ENCODE measurements at regions not wholly inside any gene's neighbourhood (a gene's known extent, or its start where the extent isn't known, plus 50 kb on each side); places are given as distances from the start of the nearest gene placed in this dataset.

GRCh38 chr9:18379073-18379811 is 94.7 kb upstream of the ADAMTSL1 start:
- H3K27ac Mint-ChIP-seq: no peak overlapping the region
- DNase-seq: no peak
- CTCF ChIA-PET: no interaction called here
- no peak for ATAC-seq
- no peaks in the 10 kb centered on the region for H3K27me3 Mint-ChIP-seq
- H3K4me3 Mint-ChIP-seq: no peak overlapping the region
- no peaks in the 10 kb centered on the region for H3K36me3 Mint-ChIP-seq
- no peaks in the 10 kb centered on the region for H3K4me1 Mint-ChIP-seq
- peaks cover 3% of the 10 kb centered on the region for H3K9me3 Mint-ChIP-seq (ENCODE audit: low read depth)

GRCh38 chr9:18382243-18382642 is 91.7 kb upstream of the ADAMTSL1 start:
- H3K36me3 Mint-ChIP-seq: no peaks in the 10 kb centered on the region
- CTCF ChIA-PET: no interaction called here
- no peak for DNase-seq

GRCh38 chr9:18384066-18384465 is 89.9 kb upstream of the ADAMTSL1 start:
- ATAC-seq (no peak), DNase-seq (no peak)
- Mint-ChIP-seq H3K27ac (no peak overlapping the region), H3K4me3 (no peak overlapping the region), H3K27me3 (no peaks in the 10 kb centered on the region), H3K4me1 (no peaks in the 10 kb centered on the region), H3K9me3 (ENCODE audit: low read depth) (no peaks in the 10 kb centered on the region), H3K36me3 (no peaks in the 10 kb centered on the region)
- CTCF ChIA-PET: no interaction called here

More at GRCh38 chr9:18382243-18382642, 91.7 kb upstream of the ADAMTSL1 start:
- Mint-ChIP-seq H3K27ac (no peak overlapping the region), H3K9me3 (ENCODE audit: low read depth) (no peaks in the 10 kb centered on the region), H3K27me3 (no peaks in the 10 kb centered on the region), H3K4me1 (no peaks in the 10 kb centered on the region), H3K4me3 (no peak overlapping the region)
- no peak for ATAC-seq

DNA sequence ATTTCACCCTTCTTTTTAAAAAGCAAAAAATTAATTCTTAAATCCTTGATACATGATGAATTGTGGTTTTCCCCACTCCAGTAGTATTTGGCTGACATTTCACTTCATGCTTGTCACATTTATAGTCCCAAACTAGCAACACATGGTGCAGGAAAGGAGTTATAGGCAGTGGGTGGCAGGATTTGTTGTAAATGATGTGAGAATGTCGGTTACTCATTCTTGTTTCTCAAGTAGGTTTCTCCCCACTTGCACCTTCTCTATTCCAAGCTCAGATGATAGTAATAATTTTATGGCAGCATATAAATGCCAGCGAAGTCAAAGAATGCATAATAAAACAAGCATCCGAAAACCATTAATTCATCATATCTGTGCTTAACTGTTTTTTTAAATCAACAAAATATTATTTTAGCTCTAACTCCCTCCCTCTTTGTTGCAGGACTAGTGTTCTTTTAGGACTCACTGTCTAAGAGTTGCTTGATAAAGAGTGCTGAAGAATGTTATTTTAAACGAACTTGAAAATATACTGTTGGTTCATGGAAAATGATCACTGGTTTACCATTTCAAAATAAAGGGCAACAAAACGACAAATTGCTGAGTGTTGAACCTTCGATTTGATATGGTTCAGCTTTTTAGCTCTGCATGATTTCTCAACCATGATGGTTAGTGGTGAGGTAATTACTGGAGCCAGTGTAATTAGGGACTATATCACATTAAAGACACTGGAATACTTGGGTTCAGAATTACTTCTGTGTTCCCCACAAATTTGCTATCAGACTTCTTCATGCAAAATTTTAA is 88.1 kb upstream of the ADAMTSL1 start:
- DNase-seq (no peak), ATAC-seq (no peak)
- H3K27ac Mint-ChIP-seq: no peak overlapping the region
- no peak overlapping the region for H3K4me3 Mint-ChIP-seq
- H3K27me3 Mint-ChIP-seq: no peaks in the 10 kb centered on the region
- CTCF ChIA-PET: no interaction called here
- no peaks in the 10 kb centered on the region for H3K4me1 Mint-ChIP-seq
- H3K9me3 Mint-ChIP-seq (ENCODE audit: low read depth): no peaks in the 10 kb centered on the region
- no peaks in the 10 kb centered on the region for H3K36me3 Mint-ChIP-seq

- Mint-ChIP-seq H3K9me3 (ENCODE audit: low read depth) (no peaks in the 10 kb centered on the region), H3K36me3 (no peaks in the 10 kb centered on the region), H3K4me3 (no peak overlapping the region), H3K27ac (no peak overlapping the region), H3K27me3 (no peaks in the 10 kb centered on the region), H3K4me1 (no peaks in the 10 kb centered on the region)
- CTCF ChIA-PET: no interaction called here
- ATAC-seq (no peak), DNase-seq (no peak)
Observed at GRCh38 chr9:18390393-18390792, 83.6 kb upstream of the ADAMTSL1 start.

GRCh38 chr9:18393340-18394130 is 80.4 kb upstream of the ADAMTSL1 start:
- CTCF ChIA-PET: no interaction called here
- DNase-seq (no peak), ATAC-seq (no peak)
- Mint-ChIP-seq H3K4me1 (no peaks in the 10 kb centered on the region), H3K27me3 (no peaks in the 10 kb centered on the region), H3K27ac (no peak overlapping the region), H3K36me3 (no peaks in the 10 kb centered on the region), H3K9me3 (ENCODE audit: low read depth) (no peaks in the 10 kb centered on the region), H3K4me3 (no peak overlapping the region)

DNA sequence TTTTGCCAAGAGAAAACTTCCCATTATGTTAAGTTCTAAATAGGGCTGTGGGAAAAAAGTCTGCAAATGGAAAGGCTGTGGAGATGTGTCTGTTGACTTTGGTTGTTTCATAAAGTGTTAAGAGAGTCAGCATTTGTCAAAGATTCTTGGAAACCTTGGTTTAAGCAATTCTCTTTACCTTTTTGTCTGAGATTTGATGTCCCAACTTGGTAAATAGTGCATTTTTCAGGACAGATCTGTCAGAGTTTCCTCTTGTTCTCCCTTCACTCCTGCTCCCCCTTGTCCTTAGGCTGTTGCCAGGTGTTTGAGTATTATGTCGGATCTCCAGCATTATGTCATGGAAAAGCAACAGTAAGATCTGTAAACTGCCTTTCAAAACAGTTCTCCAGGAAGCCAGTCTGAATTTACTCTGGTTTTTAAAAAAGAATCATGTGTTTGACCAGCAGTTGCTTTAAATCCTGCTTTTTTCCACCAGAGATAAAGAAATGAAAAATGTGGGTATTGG is 79.1 kb upstream of the ADAMTSL1 start:
- H3K4me3 Mint-ChIP-seq: no peak overlapping the region
- no peaks in the 10 kb centered on the region for H3K36me3 Mint-ChIP-seq
- H3K4me1 Mint-ChIP-seq: no peaks in the 10 kb centered on the region
- H3K27me3 Mint-ChIP-seq: no peaks in the 10 kb centered on the region
- no peaks in the 10 kb centered on the region for H3K9me3 Mint-ChIP-seq (ENCODE audit: low read depth)
- DNase-seq (no peak), ATAC-seq (no peak)
- H3K27ac Mint-ChIP-seq: no peak overlapping the region
- CTCF ChIA-PET: no interaction called here

- ATAC-seq (no peak), DNase-seq (no peak)
- Mint-ChIP-seq H3K27ac (no peak overlapping the region), H3K4me1 (no peaks in the 10 kb centered on the region), H3K9me3 (ENCODE audit: low read depth) (no peaks in the 10 kb centered on the region), H3K4me3 (no peak overlapping the region), H3K36me3 (no peaks in the 10 kb centered on the region), H3K27me3 (no peaks in the 10 kb centered on the region)
- CTCF ChIA-PET: no interaction called here
Observed at GRCh38 chr9:18396102-18396728, 77.7 kb upstream of the ADAMTSL1 start.

DNA sequence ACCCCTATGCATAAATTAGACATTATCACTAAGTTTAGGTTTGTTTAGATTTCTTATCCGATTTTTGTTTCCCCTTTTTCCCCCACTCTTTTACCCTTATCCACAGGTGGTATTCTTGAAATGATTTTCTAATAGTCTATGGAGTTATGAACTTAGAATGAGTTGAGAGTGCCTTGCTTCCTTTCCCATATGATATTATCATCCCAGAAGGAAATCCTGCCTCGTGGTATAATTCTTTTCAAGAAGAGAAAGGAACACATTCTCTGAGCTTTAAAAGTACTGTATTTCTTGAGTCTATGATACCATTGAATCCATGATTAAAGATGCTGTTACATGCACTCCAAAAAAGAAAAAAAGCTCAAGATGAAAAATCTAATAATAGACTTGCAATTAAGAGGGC is 76.9 kb upstream of the ADAMTSL1 start:
- Mint-ChIP-seq H3K27ac (no peak overlapping the region), H3K4me1 (no peaks in the 10 kb centered on the region), H3K9me3 (ENCODE audit: low read depth) (no peaks in the 10 kb centered on the region), H3K4me3 (no peak overlapping the region), H3K36me3 (no peaks in the 10 kb centered on the region), H3K27me3 (peaks cover 2% of the 10 kb centered on the region)
- ATAC-seq (no peak), DNase-seq (no peak)
- CTCF ChIA-PET: no interaction called here

- Mint-ChIP-seq H3K4me1 (no peaks in the 10 kb centered on the region), H3K4me3 (no peak overlapping the region), H3K27ac (no peak overlapping the region), H3K36me3 (no peaks in the 10 kb centered on the region), H3K27me3 (peaks cover 2% of the 10 kb centered on the region), H3K9me3 (ENCODE audit: low read depth) (no peaks in the 10 kb centered on the region)
- DNase-seq: no peak
- CTCF ChIA-PET: no interaction called here
- ATAC-seq: no peak
Observed at GRCh38 chr9:18398038-18398437, 75.9 kb upstream of the ADAMTSL1 start.

DNA sequence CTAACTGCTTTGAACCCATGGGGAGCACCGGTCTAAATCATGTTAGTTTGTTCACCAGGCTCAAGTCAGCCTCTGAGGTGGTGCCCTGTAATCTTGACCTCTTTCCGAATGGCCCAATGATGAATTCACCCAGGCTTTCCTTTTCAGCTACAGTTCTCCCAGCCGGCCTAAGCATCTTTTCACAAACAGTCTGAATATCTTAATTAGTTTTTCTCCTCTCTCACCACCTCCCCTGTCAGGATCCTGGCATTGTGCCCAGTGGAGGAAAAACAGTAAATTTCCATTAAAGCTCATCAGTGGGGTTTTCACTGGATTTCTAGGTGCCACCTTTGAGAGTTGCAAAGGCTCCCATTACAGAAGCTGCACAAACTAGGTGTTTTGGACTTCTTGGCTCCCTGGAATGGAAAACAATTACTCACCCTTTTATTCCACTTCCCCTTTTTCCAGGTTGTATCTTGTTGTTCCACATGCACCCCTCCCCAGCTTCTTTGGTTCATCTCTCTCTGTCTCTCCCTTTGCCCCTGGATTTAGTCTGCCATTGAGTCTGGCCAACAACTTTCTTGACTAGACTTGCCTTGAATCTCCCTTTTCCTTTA is 69.4 kb upstream of the ADAMTSL1 start:
- Mint-ChIP-seq H3K27ac (no peak overlapping the region), H3K4me1 (no peaks in the 10 kb centered on the region), H3K36me3 (no peaks in the 10 kb centered on the region), H3K9me3 (ENCODE audit: low read depth) (no peaks in the 10 kb centered on the region), H3K4me3 (no peak overlapping the region), H3K27me3 (peaks cover 2% of the 10 kb centered on the region)
- DNase-seq: no peak
- CTCF ChIA-PET: no interaction called here
- ATAC-seq: no peak

DNA sequence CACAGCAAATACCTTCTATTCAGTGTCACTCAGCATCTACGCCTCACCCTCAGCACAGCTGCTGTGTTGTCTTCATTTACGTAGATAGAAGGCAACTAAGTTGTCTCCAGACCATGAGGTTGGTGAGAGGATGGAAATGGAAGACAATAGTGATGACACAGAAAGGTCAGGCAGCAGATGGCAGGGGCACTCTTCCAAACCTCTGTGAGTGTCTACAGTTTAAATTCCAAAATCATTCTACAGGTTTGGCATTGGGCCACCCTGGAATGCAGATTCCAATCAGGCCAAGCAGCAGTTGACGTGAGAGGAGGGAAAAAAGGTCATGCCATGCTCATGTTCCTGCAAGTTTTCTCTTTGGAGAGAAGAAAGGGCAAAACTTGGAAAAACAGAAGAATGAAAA is 68.7 kb upstream of the ADAMTSL1 start:
- ATAC-seq (no peak), DNase-seq (no peak)
- no peak overlapping the region for H3K27ac Mint-ChIP-seq
- H3K4me3 Mint-ChIP-seq: no peak overlapping the region
- CTCF ChIA-PET: no interaction called here
- H3K4me1 Mint-ChIP-seq: no peaks in the 10 kb centered on the region
- peaks cover 2% of the 10 kb centered on the region for H3K27me3 Mint-ChIP-seq
- H3K9me3 Mint-ChIP-seq (ENCODE audit: low read depth): no peaks in the 10 kb centered on the region
- no peaks in the 10 kb centered on the region for H3K36me3 Mint-ChIP-seq

- Mint-ChIP-seq H3K36me3 (no peaks in the 10 kb centered on the region), H3K27me3 (no peaks in the 10 kb centered on the region), H3K9me3 (ENCODE audit: low read depth) (peaks cover 4% of the 10 kb centered on the region), H3K27ac (no peak overlapping the region), H3K4me3 (no peak overlapping the region), H3K4me1 (no peaks in the 10 kb centered on the region)
- DNase-seq: no peak
- CTCF ChIA-PET: no interaction called here
- no peak for ATAC-seq
Observed at GRCh38 chr9:18410983-18411382, 63.0 kb upstream of the ADAMTSL1 start.
